Neural cell (in vitro differentiated cells): ENCODE measurements at regions not wholly inside any gene's neighbourhood (a gene's known extent, or its start where the extent isn't known, plus 50 kb on each side); places are given as distances from the start of the nearest gene placed in this dataset.

Experiments
- H2AFZ ChIP-seq: fragments of 200-600, 300-800 bp; sonication (generic), shearing (Covaris generic); 2 replicates; pipeline ENCODE4 v1.6.0; 2014; ENCODE audit warnings: low read depth, mild to moderate bottlenecking, antibody characterized with exemption, low read length, moderate library complexity
- H3F3A ChIP-seq: fragments of 200-600 bp; shearing (Covaris generic); 2 replicates; pipeline ENCODE4 v1.6.1; 2016; ENCODE audit warnings: mild to moderate bottlenecking, moderate library complexity, mixed read lengths, antibody characterized with exemption, low read length; ENCODE audit not compliant: insufficient read depth, poor library complexity, severe bottlenecking
- H3K27ac ChIP-seq: fragments of 200-600, 300-800 bp; sonication (generic), shearing (Covaris generic); 2 replicates; pipeline ENCODE4 v1.5.1; 2014; ENCODE audit warnings: mild to moderate bottlenecking, low read length, moderate library complexity
- H3K27me3 ChIP-seq: fragments of 300-800, 200-600 bp; sonication (generic), shearing (Covaris generic); 2 replicates; pipeline ENCODE4 v1.6.0; 2014; ENCODE audit warnings: mild to moderate bottlenecking, low read depth, low read length, moderate library complexity; ENCODE audit not compliant: insufficient read depth
- H3K36me3 ChIP-seq: fragments of 300-800, 200-600 bp; sonication (generic), shearing (Covaris generic); 2 replicates; pipeline ENCODE4 v1.5.1; 2014; ENCODE audit warnings: mild to moderate bottlenecking, antibody characterized with exemption, low read length, moderate library complexity; ENCODE audit not compliant: insufficient read depth
- H3K4me2 ChIP-seq: fragments of 300-800, 200-600 bp; sonication (generic), shearing (Covaris generic); 2 replicates; pipeline ENCODE4 v1.6.0; 2014; ENCODE audit warnings: mild to moderate bottlenecking, low read length
- H3K4me3 ChIP-seq: fragments of 300-800, 200-600 bp; sonication (generic), shearing (Covaris generic); 2 replicates; pipeline ENCODE4 v1.5.1; 2014; ENCODE audit warnings: mild to moderate bottlenecking, low read length, moderate library complexity
- H3K79me2 ChIP-seq: fragments of 200-600 bp; shearing (Covaris generic); replicated peaks from 2 replicates; pipeline ENCODE4 v1.6.0; 2014; ENCODE audit warnings: mild to moderate bottlenecking, low read length, moderate library complexity; ENCODE audit not compliant: insufficient read depth
- H3K9ac ChIP-seq: fragments of 300-800, 200-600 bp; sonication (generic), shearing (Covaris generic); 2 replicates; pipeline ENCODE4 v1.6.1; 2016; ENCODE audit warnings: mild to moderate bottlenecking, low read length, mixed read lengths
- H3K9me2 ChIP-seq: fragments of 200-600 bp; shearing (Covaris generic); 2 replicates; pipeline ENCODE4 v1.6.1; 2016; ENCODE audit warnings: mild to moderate bottlenecking, low read length, mixed read lengths; ENCODE audit not compliant: insufficient read depth
- H3K9me3 ChIP-seq: fragments of 200-600, 300-800 bp; sonication (generic), shearing (Covaris generic); 2 replicates; pipeline ENCODE4 v1.6.1; 2016; ENCODE audit warnings: mild to moderate bottlenecking, mixed run types, low read length, moderate library complexity, mixed read lengths
- H4K20me1 ChIP-seq: fragments of 200-600 bp; shearing (Covaris generic); 2 replicates; pipeline ENCODE4 v1.6.1; 2016; ENCODE audit warnings: mild to moderate bottlenecking, mixed run types; ENCODE audit not compliant: insufficient read depth
- CTCF ChIP-seq: fragments of 450-650 bp; IDR thresholded peaks from 2 replicates; pipeline ENCODE4 v1.5.1; 2014; ENCODE audit warnings: antibody characterized with exemption, mild to moderate bottlenecking, moderate library complexity; ENCODE audit not compliant: poor library complexity, severe bottlenecking
- EP300 ChIP-seq: fragments of 450-650 bp; conservative IDR thresholded peaks from 2 replicates; pipeline ENCODE4 v1.6.1; 2014; ENCODE audit warnings: antibody characterized with exemption, mild to moderate bottlenecking, moderate library complexity; ENCODE audit not compliant: poor library complexity, severe bottlenecking
- EZH2 ChIP-seq: fragments of 200-600, 300-800 bp; shearing (Covaris generic), sonication (generic); IDR thresholded peaks from 2 replicates; pipeline ENCODE4 v1.6.1; 2014; ENCODE audit warnings: antibody characterized with exemption, low read length, borderline replicate concordance, mild to moderate bottlenecking; ENCODE audit not compliant: insufficient read depth, poor library complexity, severe bottlenecking
- MXI1 ChIP-seq: fragments of 450-650 bp; conservative IDR thresholded peaks from 2 replicates; pipeline ENCODE4 v1.6.1; 2014; ENCODE audit warnings: antibody characterized with exemption, mild to moderate bottlenecking; ENCODE audit not compliant: poor library complexity, severe bottlenecking
- POLR2AphosphoS5 ChIP-seq: IDR thresholded peaks from 2 replicates; pipeline ENCODE4 v1.6.1; 2012
- RAD21 ChIP-seq: fragments of 450-650 bp; conservative IDR thresholded peaks from 2 replicates; pipeline ENCODE4 v1.6.1; 2014; ENCODE audit warnings: antibody characterized with exemption, mild to moderate bottlenecking, moderate library complexity
- REST ChIP-seq: IDR thresholded peaks from 2 replicates; pipeline ENCODE4 v1.6.1; 2012; ENCODE audit warnings: borderline replicate concordance
- SMC3 ChIP-seq: fragments of 450-650 bp; conservative IDR thresholded peaks from 2 replicates; pipeline ENCODE4 v1.6.1; 2014; ENCODE audit warnings: antibody characterized with exemption, mild to moderate bottlenecking, moderate library complexity; ENCODE audit not compliant: poor library complexity
- TAF1 ChIP-seq: IDR thresholded peaks from 2 replicates; pipeline ENCODE4 v1.6.1; 2012; ENCODE audit warnings: low read depth

GRCh38 chr7:46694058-46694457, 773.0 kb upstream of the IGFBP3 start:
- H3K9ac ChIP-seq, result no peak overlapping the region
- H3K4me3 ChIP-seq, result no peak overlapping the region
- H3K9me2 ChIP-seq, result no peaks in the 10 kb centered on the region
- no peaks in the 10 kb centered on the region for H3K9me3 ChIP-seq
- H3K79me2 ChIP-seq, result no peaks in the 10 kb centered on the region
- no peak for TF ChIP-seq POLR2AphosphoS5
- TF ChIP-seq RAD21, result no peak
- TF ChIP-seq CTCF, result no peak
- no peak for TF ChIP-seq EZH2
- TF ChIP-seq MXI1, result no peak
- TF ChIP-seq EP300, result no peak
- TF ChIP-seq SMC3, result no peak
- TF ChIP-seq TAF1, result no peak
- no peak for TF ChIP-seq REST
- no peak overlapping the region for H3K27ac ChIP-seq
- no peaks in the 10 kb centered on the region for H3K36me3 ChIP-seq
- no peaks in the 10 kb centered on the region for H3F3A ChIP-seq
- H3K27me3 ChIP-seq, result no peaks in the 10 kb centered on the region
- no peaks in the 10 kb centered on the region for H4K20me1 ChIP-seq
- H2AFZ ChIP-seq, result no peak overlapping the region
- H3K4me2 ChIP-seq, result no peak overlapping the region

- H2AFZ ChIP-seq, result no peak overlapping the region
- H3K9me2 ChIP-seq, result no peaks in the 10 kb centered on the region
- H3K27ac ChIP-seq, result no peak overlapping the region
- H3K36me3 ChIP-seq, result no peaks in the 10 kb centered on the region
- H3K9ac ChIP-seq, result no peak overlapping the region
- no peak overlapping the region for H3K4me2 ChIP-seq
- no peak for TF ChIP-seq EZH2
- TF ChIP-seq POLR2AphosphoS5, result no peak
- TF ChIP-seq CTCF, result no peak
- no peak for TF ChIP-seq TAF1
- no peak for TF ChIP-seq SMC3
- no peak for TF ChIP-seq MXI1
- TF ChIP-seq EP300, result no peak
- TF ChIP-seq REST, result no peak
- no peak for TF ChIP-seq RAD21
- no peaks in the 10 kb centered on the region for H3K79me2 ChIP-seq
- H3K9me3 ChIP-seq, result no peaks in the 10 kb centered on the region
- no peaks in the 10 kb centered on the region for H3F3A ChIP-seq
- H3K27me3 ChIP-seq, result no peaks in the 10 kb centered on the region
- no peaks in the 10 kb centered on the region for H4K20me1 ChIP-seq
- no peak overlapping the region for H3K4me3 ChIP-seq
Measured at GRCh38 chr7:46687203-46687602, 766.1 kb upstream of the IGFBP3 start.
